GM12864 (cell line): ENCODE measurements at regions not wholly inside any gene's neighbourhood (a gene's known extent, or its start where the extent isn't known, plus 50 kb on each side); places are given as distances from the start of the nearest gene placed in this dataset.

Experiments used
- DNase-seq: peaks from one replicate; pipeline ENCODE4 v3.0.0-alpha.2; 2011; ENCODE audit warnings: low read depth
- H3K4me3 ChIP-seq: 2 replicates; pipeline ENCODE4 v1.5.1; 2011; ENCODE audit warnings: mild to moderate bottlenecking, low read depth, low read length, control low read depth
- TF ChIP-seq, protein P1 (sequence below): IDR thresholded peaks from 2 replicates; pipeline ENCODE4 v1.5.1; 2011; ENCODE audit warnings: low read depth, mild to moderate bottlenecking, moderate library complexity, low read length, control low read depth, inconsistent platforms; ENCODE audit errors: missing control alignments

DNA sequence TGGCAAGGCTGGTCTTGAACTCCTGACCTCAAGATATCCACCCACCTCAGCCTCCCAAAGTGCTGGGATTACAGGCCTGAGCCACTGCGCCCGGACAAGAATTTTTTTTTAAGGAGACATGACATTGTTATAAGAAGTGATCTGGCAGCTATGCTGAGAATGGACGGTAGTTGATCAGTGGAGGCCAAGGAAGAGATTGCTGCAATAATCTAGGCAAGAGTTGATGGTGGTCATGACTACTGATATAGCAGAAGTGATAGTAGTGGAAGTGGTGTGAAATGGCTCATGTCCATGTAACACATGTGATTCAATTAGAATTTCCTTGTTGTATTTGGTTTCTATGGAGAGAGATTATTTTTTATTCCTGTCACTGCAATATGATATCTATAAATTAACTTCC lies 125.3 kb upstream of the CCN2 start:
- TF ChIP-seq, protein P1, sequence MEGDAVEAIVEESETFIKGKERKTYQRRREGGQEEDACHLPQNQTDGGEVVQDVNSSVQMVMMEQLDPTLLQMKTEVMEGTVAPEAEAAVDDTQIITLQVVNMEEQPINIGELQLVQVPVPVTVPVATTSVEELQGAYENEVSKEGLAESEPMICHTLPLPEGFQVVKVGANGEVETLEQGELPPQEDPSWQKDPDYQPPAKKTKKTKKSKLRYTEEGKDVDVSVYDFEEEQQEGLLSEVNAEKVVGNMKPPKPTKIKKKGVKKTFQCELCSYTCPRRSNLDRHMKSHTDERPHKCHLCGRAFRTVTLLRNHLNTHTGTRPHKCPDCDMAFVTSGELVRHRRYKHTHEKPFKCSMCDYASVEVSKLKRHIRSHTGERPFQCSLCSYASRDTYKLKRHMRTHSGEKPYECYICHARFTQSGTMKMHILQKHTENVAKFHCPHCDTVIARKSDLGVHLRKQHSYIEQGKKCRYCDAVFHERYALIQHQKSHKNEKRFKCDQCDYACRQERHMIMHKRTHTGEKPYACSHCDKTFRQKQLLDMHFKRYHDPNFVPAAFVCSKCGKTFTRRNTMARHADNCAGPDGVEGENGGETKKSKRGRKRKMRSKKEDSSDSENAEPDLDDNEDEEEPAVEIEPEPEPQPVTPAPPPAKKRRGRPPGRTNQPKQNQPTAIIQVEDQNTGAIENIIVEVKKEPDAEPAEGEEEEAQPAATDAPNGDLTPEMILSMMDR: no peak
- DNase-seq: no peak
- H3K4me3 ChIP-seq: no peak overlapping the region

GRCh38 chr6:132072831-132073230 lies 121.7 kb upstream of the CCN2 start:
- no peak for DNase-seq
- TF ChIP-seq, protein P1: no peak
- H3K4me3 ChIP-seq: no peak overlapping the region

- TF ChIP-seq, protein P1: no peak
- no peak overlapping the region for H3K4me3 ChIP-seq
- DNase-seq: no peak
These were observed 121.1 kb upstream of the CCN2 start for GRCh38 chr6:132072271-132072670.

DNA sequence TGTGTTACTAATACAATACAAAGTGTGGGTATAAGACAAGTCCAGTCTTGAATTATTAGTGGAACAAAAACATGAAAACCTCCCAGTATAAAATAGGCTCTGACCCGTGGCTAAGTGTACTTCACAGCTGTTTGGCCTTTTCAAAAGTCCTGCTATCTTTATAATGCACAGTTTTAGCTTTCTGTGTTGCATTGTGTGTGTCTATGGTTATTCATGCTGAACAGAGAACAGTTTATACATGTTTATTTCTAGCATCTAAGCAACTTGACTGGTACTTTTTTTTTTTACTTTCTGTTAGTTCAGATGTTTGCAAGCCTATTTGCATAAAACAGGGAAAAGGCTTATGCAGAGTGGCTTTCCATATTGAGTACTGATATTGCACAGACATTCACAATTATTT lies 119.2 kb upstream of the CCN2 start:
- H3K4me3 ChIP-seq: no peak overlapping the region
- DNase-seq: no peak
- TF ChIP-seq, protein P1: no peak

- TF ChIP-seq, protein P1: no peak
These were observed 117.6 kb upstream of the CCN2 start for GRCh38 chr6:132068766-132069165.

GRCh38 chr6:132067286-132067685 lies 116.1 kb upstream of the CCN2 start:
- TF ChIP-seq, protein P1: no peak
- DNase-seq: no peak

More at GRCh38 chr6:132068766-132069165, 117.6 kb upstream of the CCN2 start:
- no peak for DNase-seq
- H3K4me3 ChIP-seq: no peak overlapping the region

DNA sequence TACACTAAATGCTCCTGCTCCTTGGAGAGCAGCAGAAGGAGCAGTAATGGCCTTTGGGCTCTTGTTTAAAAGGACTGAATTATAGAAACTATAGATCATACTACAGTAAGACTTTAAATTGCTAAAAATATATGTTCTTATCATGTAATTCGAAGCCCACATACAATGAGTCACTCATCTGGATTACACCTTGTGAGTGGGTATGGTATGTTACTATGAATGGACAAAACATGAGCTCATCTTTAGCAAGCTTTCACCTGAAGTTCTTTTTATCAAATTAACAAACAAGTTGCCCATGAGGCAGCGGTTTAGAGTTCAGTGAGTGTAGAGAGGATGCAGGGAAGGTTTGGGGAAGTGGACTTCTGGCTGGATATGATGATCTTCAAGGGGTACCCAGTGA lies 114.4 kb upstream of the CCN2 start:
- no peak for DNase-seq
- no peak overlapping the region for H3K4me3 ChIP-seq
- TF ChIP-seq, protein P1: no peak

More at GRCh38 chr6:132067286-132067685, 116.1 kb upstream of the CCN2 start:
- H3K4me3 ChIP-seq: no peak overlapping the region
